Esophagus squamous epithelium (tissue), 4 donors: ENCODE measurements at regions not wholly inside any gene's neighbourhood (a gene's known extent, or its start where the extent isn't known, plus 50 kb on each side); places are given as distances from the start of the nearest gene placed in this dataset.

ENCODE experiments used
- CTCF ChIP-seq, 6 experiments: fragments of 450-650 bp in 4 of 6; fragments of 200-600 bp in 2 of 6; sonication (generic) in 2 of 6; IDR thresholded peaks; one replicate each; pipeline ENCODE4 v1.5.1; 2016 to 2019; ENCODE audit warnings: antibody characterized with exemption in 6 of 6, mild to moderate bottlenecking in 4 of 6, moderate library complexity in 4 of 6
- POLR2A ChIP-seq, 4 donors: fragments of 450-650 bp; IDR thresholded peaks; one replicate each; pipeline ENCODE4 v1.6.1; 2017; ENCODE audit warnings: antibody characterized with exemption in 4 of 4, mild to moderate bottlenecking in 4 of 4, moderate library complexity in 3 of 4

- TF ChIP-seq POLR2A (IDR thresholded peaks at IDR 0.05), result no peak
- no peak for TF ChIP-seq CTCF (IDR thresholded peaks at IDR 0.05)
Measured at GRCh38 chr3:22334996-22335395, 584.0 kb upstream of the ZNF385D start.
